GM12878 (cell line): ENCODE measurements at regions not wholly inside any gene's neighbourhood (a gene's known extent, or its start where the extent isn't known, plus 50 kb on each side); places are given as distances from the start of the nearest gene placed in this dataset.

ENCODE experiments used
- ATAC-seq: fragments of 200-7000 bp; cut with Tn5 transposase; 3 replicates; pipeline ENCODE4 v1.9.1; 2020; ENCODE audit warnings: mild to moderate bottlenecking, moderate library complexity
- BruUV-seq: library from RNA; stranded (reverse); fragments of 400-500 nt; replicated peaks from 2 replicates; lab custom pipeline; 2021; lab: Mats Ljungman, UMichigan
- CTCF ChIA-PET: fragments of 300-600 bp; sonication (Branson Sonifier 250); formaldehyde crosslinking; extraction: SDS; loops from one replicate; lab custom pipeline; 2021; ENCODE audit warnings: inconsistent platforms; lab: Yijun Ruan, JAX
- POLR2A ChIA-PET: fragments of 350-600 bp; formaldehyde crosslinking; extraction: SDS; loops from one replicate; lab custom pipeline; 2021; ENCODE audit warnings: inconsistent platforms; lab: Charles Lee
- RAD21 ChIA-PET: fragments of 300-600 bp; sonication (Branson Sonifier 250); formaldehyde crosslinking; loops from one replicate; lab custom pipeline; 2023; ENCODE audit warnings: antibody characterized with exemption; ENCODE audit not compliant: unreplicated experiment; lab: Charles Lee
- SMC1A ChIA-PET: fragments of 300-600 bp; sonication (Branson Sonifier 250); formaldehyde crosslinking; loops from one replicate; lab custom pipeline; 2023; ENCODE audit not compliant: unreplicated experiment, uncharacterized antibody; lab: Charles Lee
- DNase-seq: peaks from one replicate; pipeline ENCODE4 v3.0.0-alpha.2; 2011; ENCODE audit warnings: low read depth, low spot score
- FAIRE-seq: peaks from 3 replicates; lab custom pipeline; 2011; peaks lifted over from hg19 to GRCh38; lab: Jason Lieb, UNC
- H2AFZ ChIP-seq: 2 replicates; pipeline ENCODE4 v1.6.0; 2011; ENCODE audit warnings: low read depth, low read length, control low read depth; ENCODE audit not compliant: control insufficient read depth
- H3K27ac ChIP-seq: 2 replicates; pipeline ENCODE4 v1.5.1; 2011; ENCODE audit warnings: control low read depth; ENCODE audit not compliant: control insufficient read depth, insufficient read depth
- H3K27me3 ChIP-seq, 2 experiments: replicated peaks in 1 of 2; 2 replicates each; pipeline versions ENCODE4 v1.6.0 to v1.6.1; 2011; ENCODE audit warnings: low read length in 1 of 2; ENCODE audit not compliant: control insufficient read depth in 2 of 2, insufficient read depth in 2 of 2
- H3K36me3 ChIP-seq, 2 experiments: 2 replicates each; pipeline ENCODE4 v1.5.1; 2011; ENCODE audit warnings: low read length in 1 of 2; ENCODE audit not compliant: control insufficient read depth in 2 of 2, insufficient read depth in 2 of 2
- H3K4me1 ChIP-seq: 2 replicates; pipeline ENCODE4 v1.6.1; 2011; ENCODE audit warnings: mild to moderate bottlenecking, low read length, moderate library complexity, mixed read lengths; ENCODE audit not compliant: control insufficient read depth, insufficient read depth
- H3K4me2 ChIP-seq: 2 replicates; pipeline ENCODE4 v1.6.0; 2011; ENCODE audit warnings: control low read depth; ENCODE audit not compliant: control insufficient read depth, insufficient read depth
- H3K4me3 ChIP-seq: fragments of 200-600 bp; sonication (generic); 2 replicates; pipeline ENCODE4 v1.5.1; 2016
- H3K79me2 ChIP-seq: 2 replicates; pipeline ENCODE4 v1.6.0; 2011; ENCODE audit warnings: low read length; ENCODE audit not compliant: control insufficient read depth, insufficient read depth
- H3K9ac ChIP-seq: 2 replicates; pipeline ENCODE4 v1.8.0; 2011; ENCODE audit warnings: low read length, control low read depth, mixed read lengths; ENCODE audit not compliant: control insufficient read depth, insufficient read depth
- H3K9me3 ChIP-seq: replicated peaks from 3 replicates; pipeline ENCODE4 v1.5.1; 2011; ENCODE audit warnings: mild to moderate bottlenecking, low read length; ENCODE audit not compliant: control insufficient read depth, insufficient read depth
- H4K20me1 ChIP-seq: 2 replicates; pipeline ENCODE4 v1.6.0; 2011; ENCODE audit not compliant: control insufficient read depth, insufficient read depth
- ATF3 ChIP-seq: IDR thresholded peaks from 2 replicates; pipeline ENCODE4 v1.6.1; 2011; ENCODE audit warnings: low read depth, mild to moderate bottlenecking, low read length, moderate library complexity, borderline replicate concordance; ENCODE audit errors: extremely low read depth
- BHLHE40 ChIP-seq, 2 experiments: fragments of 450-650 bp in 1 of 2; IDR thresholded peaks; 2 replicates each; pipeline ENCODE4 v1.6.1; 2011 to 2017; ENCODE audit warnings: low read depth in 2 of 2, borderline replicate concordance in 1 of 2, improper control_type of control experiment in 1 of 2, low read length in 1 of 2, mild to moderate bottlenecking in 1 of 2
- CREB1 ChIP-seq: IDR thresholded peaks from 2 replicates; pipeline ENCODE4 v1.6.1; 2012; ENCODE audit warnings: low read depth, mild to moderate bottlenecking, inconsistent platforms
- JUND ChIP-seq: IDR thresholded peaks from 2 replicates; pipeline ENCODE4 v1.6.1; 2012; ENCODE audit warnings: low read depth, mild to moderate bottlenecking, low read length, improper control_type of control experiment, moderate library complexity
- PML ChIP-seq: IDR thresholded peaks from 2 replicates; pipeline ENCODE4 v1.6.1; 2012; ENCODE audit warnings: low read length, inconsistent platforms
- RELA ChIP-seq: fragments of 450-650 bp; IDR thresholded peaks from 2 replicates; pipeline ENCODE4 v1.8.0; 2014; ENCODE audit warnings: borderline replicate concordance; ENCODE audit not compliant: partially characterized antibody
- REST ChIP-seq: IDR thresholded peaks from 2 replicates; pipeline ENCODE4 v1.6.1; 2012; ENCODE audit warnings: mild to moderate bottlenecking, low read depth, low read length
- SMARCA5 ChIP-seq: fragments of 450-650 bp; IDR thresholded peaks from 2 replicates; pipeline ENCODE4 v1.6.1; 2017; ENCODE audit warnings: mild to moderate bottlenecking
- SPI1 ChIP-seq: IDR thresholded peaks from 2 replicates; pipeline ENCODE4 v1.6.1; 2011; ENCODE audit warnings: low read depth, mild to moderate bottlenecking, low read length, moderate library complexity, borderline replicate concordance; ENCODE audit not compliant: insufficient read depth
- WRNIP1 ChIP-seq: IDR thresholded peaks from 2 replicates; pipeline ENCODE4 v1.6.1; 2011; ENCODE audit warnings: low read depth, low read length, improper control_type of control experiment, borderline replicate concordance
- WGBS: methylation state at CpG from one replicate; pipeline ENCODE4 v1.1.6; 2016; ENCODE audit warnings: low lambda C conversion rate; ENCODE audit not compliant: insufficient replicate concordance, insufficient coverage; ENCODE audit errors: missing lambda C conversion rate; 5-methylcytosine and 5-hydroxymethylcytosine counted together
- in situ Hi-C: fragments of 300-500 bp; cut with MboI; formaldehyde crosslinking; loops from 9 replicates; pipeline ENCODE4 v1.14.3; 2018; ENCODE audit warnings: mixed read lengths
- intact Hi-C: fragments of 100-400 bp; cut with micrococcal nuclease; formaldehyde crosslinking; loops from one replicate; pipeline ENCODE4 v1.14.2; 2022; ENCODE audit not compliant: unreplicated experiment

GRCh38 chr13:22428188-22428828 is 752.5 kb upstream of the SGCG start:
- ATAC-seq, result no peak
- H3K4me1 ChIP-seq, result no peaks in the 10 kb centered on the region
- no peak overlapping the region for H3K4me2 ChIP-seq
- ChIA-PET CTCF (no interaction called here), SMC1A (no interaction called here), POLR2A (no interaction called here), RAD21 (no interaction called here)
- in situ Hi-C loops, result no loop called here
- no peak for TF ChIP-seq JUND
- TF ChIP-seq PML, result no peak
- TF ChIP-seq SPI1, result no peak
- no peak for TF ChIP-seq SMARCA5
- TF ChIP-seq ATF3, result no peak
- no peak for TF ChIP-seq WRNIP1
- TF ChIP-seq BHLHE40 (IDR thresholded peaks at IDR 0.05; ENCODE audit: borderline replicate concordance in 1 of 2, low read depth in 2 of 2, low read length in 1 of 2), result no peak
- no peak for TF ChIP-seq CREB1
- no peak for TF ChIP-seq RELA
- TF ChIP-seq REST, result no peak
- H2AFZ ChIP-seq, result no peak overlapping the region
- no peaks in the 10 kb centered on the region for H3K9me3 ChIP-seq
- DNase-seq, result no peak
- no peak overlapping the region for H3K9ac ChIP-seq
- H4K20me1 ChIP-seq, result no peaks in the 10 kb centered on the region
- H3K4me3 ChIP-seq, result no peak overlapping the region
- H3K36me3 ChIP-seq, result no peaks in the 10 kb centered on the region
- H3K79me2 ChIP-seq, result no peaks in the 10 kb centered on the region
- BruUV-seq, result no TSS peak
- no peaks in the 10 kb centered on the region for H3K27me3 ChIP-seq
- FAIRE-seq, result no peak
- WGBS, result 27% methylated on average over 10 of the region's 10 CpGs
- intact Hi-C loops, result no loop called here
- H3K27ac ChIP-seq, result no peak overlapping the region
